IPS-18c (cell line): ENCODE measurements at regions not wholly inside any gene's neighbourhood (a gene's known extent, or its start where the extent isn't known, plus 50 kb on each side); places are given as distances from the start of the nearest gene placed in this dataset.
"Not testable (repeated sequence)": the region's sequence is repeated elsewhere in the genome, so short reads cannot be mapped to it uniquely, and the experiment has no call there.

Source experiments
- H3K4me3 ChIP-seq: 2 replicates; pipeline ENCODE4 v1.7.0; 2013; ENCODE audit warnings: low read depth, mild to moderate bottlenecking, low read length, moderate library complexity; ENCODE audit not compliant: insufficient read depth
- H3K9me3 ChIP-seq: one replicate; pipeline ENCODE4 v1.6.1; 2013; ENCODE audit warnings: mild to moderate bottlenecking, low read length, moderate library complexity; ENCODE audit not compliant: control insufficient read depth, insufficient read depth

DNA sequence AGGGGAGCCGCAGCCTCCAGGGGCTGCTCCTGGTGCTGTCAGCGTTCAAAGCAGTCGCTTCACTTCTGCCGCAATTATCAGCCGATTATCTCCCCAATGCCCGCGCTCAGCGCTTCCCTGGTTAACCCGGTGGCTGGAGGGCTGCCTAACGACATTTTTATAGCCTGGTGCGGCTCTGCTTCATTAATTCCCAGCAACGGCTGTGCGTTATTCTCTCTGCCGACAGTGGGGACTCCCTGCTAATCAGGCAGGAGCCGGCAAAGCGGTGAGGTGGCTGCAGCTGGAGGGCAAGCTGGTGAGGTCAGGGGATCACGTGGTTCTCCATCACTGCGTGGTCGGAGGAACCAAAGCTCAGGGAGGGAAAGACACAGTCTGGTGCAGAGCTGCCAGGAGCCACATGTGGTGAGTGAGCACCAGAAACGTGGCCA, 62.9 kb downstream of the GLRX5 start:
- Histone ChIP-seq H3K9me3 (no peaks in the 10 kb centered on the region), H3K4me3 (peak overlapping the region; percentile 25; the same call in 1 of the 2 replicates)

- Histone ChIP-seq H3K4me3 (no peak overlapping the region), H3K9me3 (no peaks in the 10 kb centered on the region)
These were observed 66.8 kb downstream of the GLRX5 start for GRCh38 chr14:95601650-95602049.

GRCh38 chr14:95603415-95603814, 68.6 kb downstream of the GLRX5 start:
- no peak overlapping the region for H3K4me3 ChIP-seq
- no peaks in the 10 kb centered on the region for H3K9me3 ChIP-seq

GRCh38 chr14:95606266-95606665, 71.4 kb downstream of the GLRX5 start:
- Histone ChIP-seq H3K9me3 (no peaks in the 10 kb centered on the region), H3K4me3 (no peak overlapping the region)

- H3K9me3 ChIP-seq, result no peaks in the 10 kb centered on the region
- no peak overlapping the region for H3K4me3 ChIP-seq
These were observed 73.9 kb downstream of the GLRX5 start for GRCh38 chr14:95608637-95609235.

DNA sequence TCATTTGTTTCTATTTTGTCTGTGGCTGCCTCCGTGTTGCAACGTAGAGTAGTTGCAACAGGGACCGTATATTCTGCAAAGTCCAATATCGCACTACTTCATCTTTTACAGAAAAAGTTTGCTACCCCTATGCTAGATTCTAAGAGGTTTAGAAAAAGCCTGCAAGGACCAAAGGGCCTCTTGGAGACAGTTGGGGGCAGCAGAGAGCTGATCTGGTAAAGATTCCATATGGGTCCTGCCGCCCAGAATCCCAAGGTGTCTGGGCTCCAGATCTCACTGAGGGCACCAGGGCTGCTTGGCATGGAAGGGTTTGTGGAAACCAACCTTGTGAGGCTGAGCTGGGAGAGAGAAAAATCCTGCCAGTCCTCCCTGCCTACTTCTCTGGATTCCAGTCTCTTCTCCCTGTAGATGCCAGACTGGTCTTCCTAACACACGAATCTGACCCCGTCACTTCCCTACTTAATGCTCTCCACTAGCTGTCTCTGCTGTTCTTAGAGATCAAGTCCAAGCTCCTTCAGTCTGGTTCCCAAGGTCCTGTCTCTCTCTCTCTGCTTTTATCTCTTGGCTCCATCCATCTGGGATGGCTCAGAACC, 74.6 kb downstream of the GLRX5 start:
- Histone ChIP-seq H3K9me3 (no peaks in the 10 kb centered on the region), H3K4me3 (no peak overlapping the region)

- Histone ChIP-seq H3K9me3 (no peaks in the 10 kb centered on the region), H3K4me3 (no peak overlapping the region)
These were observed 74.8 kb upstream of the TCL1B start for GRCh38 chr14:95611293-95611880.

DNA sequence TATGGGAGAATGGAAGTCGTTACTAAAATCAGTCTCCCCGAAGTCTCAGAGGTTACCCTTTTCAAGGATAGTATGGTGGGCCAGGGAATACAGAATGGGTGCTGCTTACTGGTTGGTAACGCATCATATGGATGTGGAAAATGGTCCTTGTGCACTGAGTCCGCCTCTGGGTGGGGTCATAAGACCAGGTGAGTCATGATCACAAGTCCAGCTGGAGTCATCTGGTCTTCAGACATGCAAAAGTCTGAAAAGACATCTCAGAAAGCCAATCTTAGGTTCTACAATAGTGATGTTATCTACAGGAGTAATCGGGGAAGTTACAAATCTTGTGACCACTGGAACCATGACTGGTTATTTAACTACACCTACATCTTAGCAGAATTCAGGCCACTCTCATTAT, 71.9 kb upstream of the TCL1B start:
- H3K4me3 ChIP-seq, result no peak overlapping the region
- H3K9me3 ChIP-seq, result no peaks in the 10 kb centered on the region

- no peaks in the 10 kb centered on the region for H3K9me3 ChIP-seq
- H3K4me3 ChIP-seq, result no peak overlapping the region
These were observed 69.5 kb upstream of the TCL1B start for GRCh38 chr14:95616745-95617144.

DNA sequence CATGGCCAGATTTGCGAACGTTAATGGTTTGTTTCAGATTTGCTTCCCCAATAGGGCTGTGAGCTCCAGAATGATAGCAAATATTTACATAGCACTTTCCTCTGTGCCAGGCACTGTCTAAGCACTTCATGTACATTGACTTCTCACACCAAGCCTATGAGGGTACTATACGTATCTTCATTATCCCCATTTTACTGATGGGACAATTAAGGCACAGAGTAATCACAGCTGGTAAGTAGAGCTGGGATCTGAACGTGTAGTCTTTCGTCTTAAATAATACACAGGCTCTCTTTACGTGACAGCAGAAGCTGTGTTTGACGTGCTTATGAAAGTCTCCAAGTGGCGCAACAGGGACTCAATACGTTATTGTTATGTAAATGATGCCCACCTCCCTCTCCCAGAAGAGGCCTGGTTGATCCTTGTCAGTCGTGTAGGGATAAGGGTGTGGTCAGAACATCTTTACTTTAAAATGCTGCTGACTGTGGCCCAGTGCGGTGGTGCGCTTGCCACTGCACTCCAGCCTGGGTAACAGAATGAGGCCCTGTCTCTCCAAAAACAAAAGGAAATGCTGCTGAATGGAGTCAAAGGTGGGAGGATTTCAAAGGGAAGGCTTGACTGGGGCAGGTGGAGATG, 66.3 kb upstream of the TCL1B start:
- Histone ChIP-seq H3K4me3 (no peak overlapping the region), H3K9me3 (peaks cover 2% of the 10 kb centered on the region)

DNA sequence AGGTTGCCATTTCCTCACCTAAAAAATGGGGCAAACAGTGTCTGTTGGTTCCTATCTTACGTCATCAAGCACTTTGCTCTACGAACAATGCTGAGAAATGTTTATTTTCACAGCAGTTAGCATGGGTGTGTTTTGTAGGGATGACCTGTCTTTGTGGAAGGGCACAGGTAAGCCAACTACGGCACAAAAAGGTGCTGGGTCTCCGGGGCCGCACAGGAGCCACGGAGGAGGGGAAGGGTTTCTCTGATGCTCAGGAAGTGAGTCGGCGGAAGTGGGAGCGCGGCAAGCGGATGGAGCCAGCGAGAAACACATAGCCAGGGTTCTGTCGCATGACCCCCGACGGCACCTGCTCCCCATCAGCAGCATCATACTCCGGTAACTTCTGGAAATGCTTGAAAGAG, 65.6 kb upstream of the TCL1B start:
- no peak overlapping the region for H3K4me3 ChIP-seq

DNA sequence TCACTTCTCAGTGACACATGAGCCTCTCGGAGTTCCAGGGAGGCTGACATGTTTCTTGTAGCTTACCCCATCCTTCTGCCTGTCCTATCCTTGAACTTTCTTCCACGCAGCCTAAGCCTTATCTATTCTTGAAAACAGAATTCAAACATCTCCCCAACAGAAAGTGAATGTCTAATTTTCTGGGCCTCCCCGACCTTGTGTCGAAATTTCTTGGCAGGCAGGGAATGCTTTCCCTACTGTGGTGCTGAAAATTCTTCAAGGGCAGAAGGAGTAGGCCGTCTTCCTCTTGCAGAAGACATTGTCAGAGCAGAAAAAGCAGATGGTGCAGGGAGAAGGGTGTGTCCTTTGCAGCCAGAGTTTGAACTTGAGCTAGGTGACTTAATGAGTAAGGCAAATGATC, 63.0 kb upstream of the TCL1B start:
- Histone ChIP-seq H3K9me3 (peaks cover 2% of the 10 kb centered on the region), H3K4me3 (no peak overlapping the region)

More for the DNA sequence above, 65.6 kb upstream of the TCL1B start:
- H3K9me3 ChIP-seq, result peaks cover 2% of the 10 kb centered on the region

DNA sequence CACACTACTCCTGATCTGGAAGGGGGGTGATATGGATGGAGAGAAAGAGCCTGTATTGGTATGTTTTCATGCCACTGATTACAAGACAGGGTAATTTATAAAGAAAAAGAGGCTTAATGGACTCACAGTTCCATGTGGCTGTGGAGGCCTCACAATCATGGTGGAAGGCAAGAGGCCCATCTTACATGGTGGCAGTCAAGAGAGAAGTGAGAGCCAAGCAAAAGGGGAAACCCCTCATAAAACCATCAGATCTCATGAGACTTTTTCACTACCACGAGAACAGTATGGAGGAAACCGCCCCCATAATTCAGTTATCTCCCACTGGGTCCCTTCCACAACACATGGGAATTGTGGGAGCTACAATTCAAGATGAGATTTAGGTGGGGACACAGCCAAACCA, 60.5 kb upstream of the TCL1B start:
- H3K9me3 ChIP-seq, H3K4me3 ChIP-seq: not testable (repeated sequence)

- Histone ChIP-seq H3K9me3 (no peaks in the 10 kb centered on the region), H3K4me3 (no peak overlapping the region)
These were observed 51.2 kb upstream of the TCL1B start for GRCh38 chr14:95635051-95635450.
